BJ (cell line): ENCODE measurements at regions not wholly inside any gene's neighbourhood (a gene's known extent, or its start where the extent isn't known, plus 50 kb on each side); places are given as distances from the start of the nearest gene placed in this dataset.

Experiments used
- CTCF ChIA-PET: fragments of 350-600 bp; formaldehyde crosslinking; extraction: SDS; loops from one replicate; lab custom pipeline; 2021; ENCODE audit warnings: antibody characterized with exemption, inconsistent platforms; lab: Yijun Ruan, JAX
- POLR2A ChIA-PET: fragments of 300-600 bp; sonication (Branson Sonifier 250); formaldehyde crosslinking; extraction: SDS; loops from one replicate; lab custom pipeline; 2021; ENCODE audit warnings: antibody characterized with exemption; lab: Charles Lee
- DNase-seq: peaks from one replicate; pipeline ENCODE4 v3.0.0-alpha.2; 2011; ENCODE audit warnings: low read depth
- H3K27me3 ChIP-seq: 2 replicates; pipeline ENCODE4 v1.6.0; 2011; ENCODE audit warnings: low read length; ENCODE audit not compliant: control insufficient read depth, insufficient read depth
- H3K36me3 ChIP-seq: 2 replicates; pipeline ENCODE4 v1.5.1; 2011; ENCODE audit warnings: low read length; ENCODE audit not compliant: control insufficient read depth, insufficient read depth
- H3K4me3 ChIP-seq: 2 replicates; pipeline ENCODE4 v1.5.1; 2011; ENCODE audit warnings: low read depth, mild to moderate bottlenecking, control low read depth, low read length
- CTCF ChIP-seq: IDR thresholded peaks from 2 replicates; pipeline ENCODE4 v1.5.1; 2011; ENCODE audit warnings: low read depth, mild to moderate bottlenecking, control low read depth, inconsistent platforms, low read length, moderate library complexity; ENCODE audit not compliant: insufficient read depth

- ChIA-PET POLR2A (no interaction called here), CTCF (interaction anchor here (0.6 kb wide), 1 partner anchor 8 kb away, joined by 3 read pairs; no protein-coding TSS in a partner anchor)
- H3K36me3 ChIP-seq, result no peaks in the 10 kb centered on the region
- no peak for DNase-seq
- TF ChIP-seq CTCF, result no peak
- H3K4me3 ChIP-seq, result no peak overlapping the region
- no peaks in the 10 kb centered on the region for H3K27me3 ChIP-seq
These were observed 188.7 kb upstream of the NRXN1 start for GRCh38 chr2:51220606-51221005.

- TF ChIP-seq CTCF, result no peak
- Histone ChIP-seq H3K4me3 (no peak overlapping the region), H3K27me3 (no peaks in the 10 kb centered on the region), H3K36me3 (no peaks in the 10 kb centered on the region)
- ChIA-PET POLR2A (no interaction called here), CTCF (no interaction called here)
- no peak for DNase-seq
These were observed 188.1 kb upstream of the NRXN1 start for GRCh38 chr2:51220080-51220479.

GRCh38 chr2:51219468-51219867 lies 187.5 kb upstream of the NRXN1 start:
- no peak for DNase-seq
- TF ChIP-seq CTCF, result no peak
- CTCF ChIA-PET, result no interaction called here
- no peaks in the 10 kb centered on the region for H3K36me3 ChIP-seq
- H3K27me3 ChIP-seq, result no peaks in the 10 kb centered on the region
- POLR2A ChIA-PET, result no interaction called here
- H3K4me3 ChIP-seq, result no peak overlapping the region

DNA sequence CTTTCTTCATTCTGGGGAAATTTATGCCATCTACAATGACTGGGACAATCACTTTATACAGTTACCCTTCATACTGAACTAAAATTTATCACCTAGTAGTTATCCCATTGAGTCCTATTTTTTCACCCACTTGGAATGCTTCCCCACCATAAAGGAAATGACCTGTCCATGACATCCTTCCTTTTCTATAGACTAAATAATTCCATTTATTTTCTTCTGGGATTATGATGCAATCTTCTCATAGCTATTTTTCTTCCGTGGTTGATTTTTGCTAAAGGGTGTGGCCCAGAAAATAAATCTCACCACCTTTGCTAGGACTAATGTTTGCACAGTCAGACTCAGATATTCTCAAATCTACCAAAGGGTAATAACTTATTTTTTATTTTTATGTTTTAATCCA lies 186.1 kb upstream of the NRXN1 start:
- H3K4me3 ChIP-seq, result no peak overlapping the region
- H3K27me3 ChIP-seq, result no peaks in the 10 kb centered on the region
- ChIA-PET CTCF (no interaction called here), POLR2A (no interaction called here)
- DNase-seq, result no peak
- no peaks in the 10 kb centered on the region for H3K36me3 ChIP-seq
- TF ChIP-seq CTCF, result no peak

DNA sequence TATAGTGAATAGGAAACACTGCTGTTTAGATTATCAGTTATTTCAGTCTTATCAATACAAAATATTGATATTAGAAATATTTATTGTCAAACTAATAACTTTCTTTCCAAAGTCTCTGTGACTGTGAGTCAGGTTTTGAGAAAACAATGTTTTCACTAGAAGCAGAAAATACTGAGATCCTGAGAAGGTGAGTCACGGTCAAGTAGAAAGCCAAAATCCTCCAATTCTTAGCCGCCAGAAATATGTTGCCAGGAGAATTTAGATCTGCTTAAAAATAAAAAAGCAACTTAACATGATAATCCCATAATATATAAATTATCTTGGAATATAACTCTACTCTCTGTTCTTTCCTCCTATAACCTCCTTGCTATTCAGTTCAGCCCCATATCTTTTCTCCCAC lies 181.9 kb upstream of the NRXN1 start:
- H3K36me3 ChIP-seq, result no peaks in the 10 kb centered on the region
- H3K4me3 ChIP-seq, result no peak overlapping the region
- no peaks in the 10 kb centered on the region for H3K27me3 ChIP-seq
- POLR2A ChIA-PET, result no interaction called here
- DNase-seq, result no peak
- CTCF ChIA-PET, result no interaction called here
- no peak for TF ChIP-seq CTCF
